GM12878 (cell line): ENCODE measurements at regions not wholly inside any gene's neighbourhood (a gene's known extent, or its start where the extent isn't known, plus 50 kb on each side); places are given as distances from the start of the nearest gene placed in this dataset.

Experiments
- ATAC-seq: fragments of 200-7000 bp; cut with Tn5 transposase; 3 replicates; pipeline ENCODE4 v1.9.1; 2020; ENCODE audit warnings: mild to moderate bottlenecking, moderate library complexity
- BruUV-seq: library from RNA; stranded (reverse); fragments of 400-500 nt; replicated peaks from 2 replicates; lab custom pipeline; 2021; lab: Mats Ljungman, UMichigan
- CTCF ChIA-PET: fragments of 300-600 bp; sonication (Branson Sonifier 250); formaldehyde crosslinking; extraction: SDS; loops from one replicate; lab custom pipeline; 2021; ENCODE audit warnings: inconsistent platforms; lab: Yijun Ruan, JAX
- POLR2A ChIA-PET: fragments of 350-600 bp; formaldehyde crosslinking; extraction: SDS; loops from one replicate; lab custom pipeline; 2021; ENCODE audit warnings: inconsistent platforms; lab: Charles Lee
- RAD21 ChIA-PET: fragments of 300-600 bp; sonication (Branson Sonifier 250); formaldehyde crosslinking; loops from one replicate; lab custom pipeline; 2023; ENCODE audit warnings: antibody characterized with exemption; ENCODE audit not compliant: unreplicated experiment; lab: Charles Lee
- SMC1A ChIA-PET: fragments of 300-600 bp; sonication (Branson Sonifier 250); formaldehyde crosslinking; loops from one replicate; lab custom pipeline; 2023; ENCODE audit not compliant: unreplicated experiment, uncharacterized antibody; lab: Charles Lee
- DNase-seq: peaks from one replicate; pipeline ENCODE4 v3.0.0-alpha.2; 2011; ENCODE audit warnings: low read depth, low spot score
- FAIRE-seq: peaks from 3 replicates; lab custom pipeline; 2011; peaks lifted over from hg19 to GRCh38; lab: Jason Lieb, UNC
- H2AFZ ChIP-seq: 2 replicates; pipeline ENCODE4 v1.6.0; 2011; ENCODE audit warnings: low read depth, low read length, control low read depth; ENCODE audit not compliant: control insufficient read depth
- H3K27ac ChIP-seq: 2 replicates; pipeline ENCODE4 v1.5.1; 2011; ENCODE audit warnings: control low read depth; ENCODE audit not compliant: control insufficient read depth, insufficient read depth
- H3K27me3 ChIP-seq, 2 experiments: replicated peaks in 1 of 2; 2 replicates each; pipeline versions ENCODE4 v1.6.0 to v1.6.1; 2011; ENCODE audit warnings: low read length in 1 of 2; ENCODE audit not compliant: control insufficient read depth in 2 of 2, insufficient read depth in 2 of 2
- H3K36me3 ChIP-seq, 2 experiments: 2 replicates each; pipeline ENCODE4 v1.5.1; 2011; ENCODE audit warnings: low read length in 1 of 2; ENCODE audit not compliant: control insufficient read depth in 2 of 2, insufficient read depth in 2 of 2
- H3K4me1 ChIP-seq: 2 replicates; pipeline ENCODE4 v1.6.1; 2011; ENCODE audit warnings: mild to moderate bottlenecking, low read length, moderate library complexity, mixed read lengths; ENCODE audit not compliant: control insufficient read depth, insufficient read depth
- H3K4me2 ChIP-seq: 2 replicates; pipeline ENCODE4 v1.6.0; 2011; ENCODE audit warnings: control low read depth; ENCODE audit not compliant: control insufficient read depth, insufficient read depth
- H3K4me3 ChIP-seq: fragments of 200-600 bp; sonication (generic); 2 replicates; pipeline ENCODE4 v1.5.1; 2016
- H3K79me2 ChIP-seq: 2 replicates; pipeline ENCODE4 v1.6.0; 2011; ENCODE audit warnings: low read length; ENCODE audit not compliant: control insufficient read depth, insufficient read depth
- H3K9ac ChIP-seq: 2 replicates; pipeline ENCODE4 v1.8.0; 2011; ENCODE audit warnings: low read length, control low read depth, mixed read lengths; ENCODE audit not compliant: control insufficient read depth, insufficient read depth
- H3K9me3 ChIP-seq: replicated peaks from 3 replicates; pipeline ENCODE4 v1.5.1; 2011; ENCODE audit warnings: mild to moderate bottlenecking, low read length; ENCODE audit not compliant: control insufficient read depth, insufficient read depth
- H4K20me1 ChIP-seq: 2 replicates; pipeline ENCODE4 v1.6.0; 2011; ENCODE audit not compliant: control insufficient read depth, insufficient read depth
- CHD1 ChIP-seq: IDR thresholded peaks from 2 replicates; pipeline ENCODE4 v1.6.1; 2012; ENCODE audit warnings: low read depth, low read length, improper control_type of control experiment
- E2F4 ChIP-seq: IDR thresholded peaks from 2 replicates; pipeline ENCODE4 v1.6.1; 2012; ENCODE audit warnings: low read depth, low read length, improper control_type of control experiment
- GATAD2B ChIP-seq: fragments of 450-650 bp; conservative IDR thresholded peaks from 2 replicates; pipeline ENCODE4 v1.6.1; 2017; ENCODE audit warnings: low read depth, mild to moderate bottlenecking, moderate library complexity
- SMARCA5 ChIP-seq: fragments of 450-650 bp; IDR thresholded peaks from 2 replicates; pipeline ENCODE4 v1.6.1; 2017; ENCODE audit warnings: mild to moderate bottlenecking
- SMC3 ChIP-seq: IDR thresholded peaks from 2 replicates; pipeline ENCODE4 v1.6.1; 2011; ENCODE audit warnings: low read length, improper control_type of control experiment, borderline replicate concordance
- ZNF217 ChIP-seq: fragments of 450-650 bp; IDR thresholded peaks from 2 replicates; pipeline ENCODE4 v1.6.1; 2017; ENCODE audit warnings: antibody characterized with exemption, mild to moderate bottlenecking
- WGBS: methylation state at CpG from one replicate; pipeline ENCODE4 v1.1.6; 2016; ENCODE audit warnings: low lambda C conversion rate; ENCODE audit not compliant: insufficient replicate concordance, insufficient coverage; ENCODE audit errors: missing lambda C conversion rate; 5-methylcytosine and 5-hydroxymethylcytosine counted together
- in situ Hi-C: fragments of 300-500 bp; cut with MboI; formaldehyde crosslinking; loops from 9 replicates; pipeline ENCODE4 v1.14.3; 2018; ENCODE audit warnings: mixed read lengths
- intact Hi-C: fragments of 100-400 bp; cut with micrococcal nuclease; formaldehyde crosslinking; loops from one replicate; pipeline ENCODE4 v1.14.2; 2022; ENCODE audit not compliant: unreplicated experiment

- ChIA-PET SMC1A (no interaction called here), POLR2A (no interaction called here), CTCF (no interaction called here), RAD21 (no interaction called here)
- H3K4me2 ChIP-seq: no peak overlapping the region
- ATAC-seq (no peak), DNase-seq (no peak), FAIRE-seq (no peak)
- no peak overlapping the region for H3K27ac ChIP-seq
- no peak overlapping the region for H2AFZ ChIP-seq
- intact Hi-C loops (no loop called here), in situ Hi-C loops (no loop called here)
- no TSS peak for BruUV-seq
- H3K4me1 ChIP-seq: peaks cover 5% of the 10 kb centered on the region
- H3K4me3 ChIP-seq: no peak overlapping the region
- no peak for TF ChIP-seq E2F4
- no peak for TF ChIP-seq GATAD2B
- TF ChIP-seq ZNF217: no peak
- no peak for TF ChIP-seq CHD1
- TF ChIP-seq SMC3: no peak
- TF ChIP-seq SMARCA5: no peak
- no peak overlapping the region for H3K9ac ChIP-seq
- H3K36me3 ChIP-seq: no peaks in the 10 kb centered on the region
- H3K79me2 ChIP-seq: no peaks in the 10 kb centered on the region
- no peaks in the 10 kb centered on the region for H4K20me1 ChIP-seq
- no peaks in the 10 kb centered on the region for H3K9me3 ChIP-seq
- peaks cover 0 to 5% of the 10 kb centered on the region in 2 experiments; a peak in 3 of 4 replicates for H3K27me3 ChIP-seq
- WGBS: 70% methylated on average over 2 of the region's 2 CpGs
Measured at GRCh38 chr6:7050004-7050403, 57.8 kb upstream of the RREB1 start.
